Right lobe of liver (tissue), 4 donors: ENCODE measurements at regions not wholly inside any gene's neighbourhood (a gene's known extent, or its start where the extent isn't known, plus 50 kb on each side); places are given as distances from the start of the nearest gene placed in this dataset.

ENCODE experiments used
- CTCF ChIP-seq, 4 donors: fragments of 200-600 bp in 3 of 4; fragments of 450-650 bp in 1 of 4; IDR thresholded peaks; one replicate each; pipeline versions ENCODE4 v1.5.1 to v1.8.0; 2016 to 2022; ENCODE audit warnings: antibody characterized with exemption in 4 of 4, mild to moderate bottlenecking in 2 of 4
- POLR2A ChIP-seq: fragments of 450-650 bp; IDR thresholded peaks from one replicate; pipeline ENCODE4 v1.6.1; 2017; ENCODE audit warnings: antibody characterized with exemption, mild to moderate bottlenecking
- donor health status: DM: no; HTN: no; CAD: no.
- donor health status: DM: no; HTN: no; CAD: no.
- donor health status: DM: no; HTN: yes; CAD: no.

GRCh38 chr1:220378571-220379302, 106.5 kb upstream of the RAB3GAP2 start:
- no peak for TF ChIP-seq CTCF (IDR thresholded peaks at IDR 0.05)
- no peak for TF ChIP-seq POLR2A
